HEK293 (cell line): ENCODE measurements at regions not wholly inside any gene's neighbourhood (a gene's known extent, or its start where the extent isn't known, plus 50 kb on each side); places are given as distances from the start of the nearest gene placed in this dataset.

Experiments used
- CTCF ChIA-PET: fragments of 350-600 bp; formaldehyde crosslinking; extraction: SDS; loops from one replicate; lab custom pipeline; 2021; ENCODE audit warnings: antibody characterized with exemption; lab: Yijun Ruan, JAX
- POLR2A ChIA-PET: fragments of 300-600 bp; formaldehyde crosslinking; extraction: SDS; loops from one replicate; lab custom pipeline; 2020; ENCODE audit warnings: antibody characterized with exemption, inconsistent platforms; lab: Yijun Ruan, JAX
- H3K27ac ChIP-seq: fragments of 200-500 bp; sonication (Bioruptor generic); 2 replicates; pipeline ENCODE4 v1.5.1; 2014; ENCODE audit warnings: low read depth, low read length, control low read depth, inconsistent platforms; ENCODE audit errors: extremely low read depth
- H3K36me3 ChIP-seq, 2 experiments: fragments of 200-500 bp in 1 of 2; sonication (Bioruptor generic) in 1 of 2; 1 replicate in 1 of 2; 2 replicates in 1 of 2; pipeline ENCODE4 v1.5.1; 2014 to 2017; ENCODE audit warnings: inconsistent platforms in 2 of 2, low read length in 2 of 2; ENCODE audit not compliant: control insufficient read depth in 2 of 2, insufficient read depth in 1 of 2
- H3K4me1 ChIP-seq: fragments of 200-500 bp; sonication (Bioruptor generic); 2 replicates; pipeline ENCODE4 v1.5.1; 2014; ENCODE audit warnings: mild to moderate bottlenecking, low read length, inconsistent platforms; ENCODE audit not compliant: control insufficient read depth, insufficient read depth
- H3K4me3 ChIP-seq: 2 replicates; pipeline ENCODE4 v1.5.1; 2011; ENCODE audit warnings: low read depth, mild to moderate bottlenecking, control low read depth, low read length, moderate library complexity
- H3K9me3 ChIP-seq: fragments of 200-500 bp; sonication (Bioruptor generic); 2 replicates; pipeline ENCODE4 v1.5.1; 2014; ENCODE audit warnings: low read depth, low read length, inconsistent platforms; ENCODE audit not compliant: control insufficient read depth, insufficient read depth
- BCL6B ChIP-seq: fragments of 450-650 bp; formaldehyde crosslinking; IDR thresholded peaks from 2 replicates; pipeline ENCODE4 v1.5.1; 2017; ENCODE audit warnings: missing biosample characterization, missing genetic modification characterization
- CTCF ChIP-seq: fragments of 450-650 bp; formaldehyde crosslinking; IDR thresholded peaks from 2 replicates; pipeline ENCODE4 v1.5.1; 2016; ENCODE audit warnings: missing biosample characterization, missing genetic modification characterization
- EGR2 ChIP-seq: fragments of 450-650 bp; formaldehyde crosslinking; IDR thresholded peaks from 2 replicates; pipeline ENCODE4 v1.5.1; 2016; ENCODE audit warnings: low read depth, missing biosample characterization, missing genetic modification characterization
- MYNN ChIP-seq: fragments of 450-650 bp; formaldehyde crosslinking; IDR thresholded peaks from 2 replicates; pipeline ENCODE4 v1.5.1; 2016; ENCODE audit warnings: missing biosample characterization, missing genetic modification characterization, borderline replicate concordance
- ZFP3 ChIP-seq: fragments of 450-650 bp; formaldehyde crosslinking; IDR thresholded peaks from 2 replicates; pipeline ENCODE4 v1.5.1; 2016; ENCODE audit warnings: low read depth, missing biosample characterization, missing genetic modification characterization
- ZNF16 ChIP-seq: fragments of 450-650 bp; formaldehyde crosslinking; IDR thresholded peaks from 2 replicates; pipeline ENCODE4 v1.5.1; 2016; ENCODE audit warnings: low read depth, missing biosample characterization, missing genetic modification characterization
- ZNF23 ChIP-seq: fragments of 450-650 bp; formaldehyde crosslinking; IDR thresholded peaks from 2 replicates; pipeline ENCODE4 v1.5.1; 2016; ENCODE audit warnings: missing biosample characterization, missing genetic modification characterization, borderline replicate concordance
- ZNF248 ChIP-seq: fragments of 450-650 bp; formaldehyde crosslinking; IDR thresholded peaks from 2 replicates; pipeline ENCODE4 v1.5.1; 2017; ENCODE audit warnings: missing biosample characterization, missing genetic modification characterization
- ZNF404 ChIP-seq: fragments of 450-650 bp; formaldehyde crosslinking; IDR thresholded peaks from 2 replicates; pipeline ENCODE4 v1.5.1; 2017; ENCODE audit warnings: missing biosample characterization, missing genetic modification characterization
- ZNF513 ChIP-seq: fragments of 450-650 bp; IDR thresholded peaks from 2 replicates; pipeline ENCODE4 v1.5.1; 2018; ENCODE audit warnings: missing biosample characterization, missing genetic modification characterization
- ZNF529 ChIP-seq: fragments of 450-650 bp; formaldehyde crosslinking; IDR thresholded peaks from 2 replicates; pipeline ENCODE4 v1.5.1; 2017; ENCODE audit warnings: missing genetic modification characterization, missing biosample characterization; ENCODE audit not compliant: insufficient replicate concordance
- ZNF639 ChIP-seq: fragments of 450-650 bp; formaldehyde crosslinking; IDR thresholded peaks from 2 replicates; pipeline ENCODE4 v1.5.1; 2016; ENCODE audit warnings: missing biosample characterization, missing genetic modification characterization
- ZNF654 ChIP-seq: fragments of 450-650 bp; formaldehyde crosslinking; IDR thresholded peaks from 2 replicates; pipeline ENCODE4 v1.5.1; 2016; ENCODE audit warnings: low read depth, missing biosample characterization, missing genetic modification characterization
- ZNF677 ChIP-seq: fragments of 450-650 bp; IDR thresholded peaks from 2 replicates; pipeline ENCODE4 v1.5.0; 2018; ENCODE audit warnings: missing biosample characterization, mild to moderate bottlenecking, missing genetic modification characterization, moderate library complexity

- no peaks in the 10 kb centered on the region for H3K4me1 ChIP-seq
- no peaks in the 10 kb centered on the region for H3K36me3 ChIP-seq
- H3K9me3 ChIP-seq: no peaks in the 10 kb centered on the region
- H3K4me3 ChIP-seq: no peak overlapping the region
- ChIA-PET POLR2A (no interaction called here), CTCF (interaction anchor here (0.6 to 4.7 kb wide), 16 partner anchors 8 to 851 kb away, joined by 3 to 42 read pairs (median 4); no protein-coding TSS in a partner anchor)
- TF ChIP-seq CTCF (tag by site-specific recombination) (peak; percentile 43; the same call in 1 of the 2 replicates), ZNF404 (no peak), ZNF677 (tag by site-specific recombination) (no peak), MYNN (no peak), EGR2 (tag by site-specific recombination) (no peak), ZNF248 (no peak), ZNF654 (peak; percentile 84), ZNF16 (tag by site-specific recombination) (no peak), ZNF23 (tag by site-specific recombination) (no peak)
- H3K27ac ChIP-seq: no peak overlapping the region
Measured at GRCh38 chr2:237154082-237154638, 68.5 kb downstream of the COPS8 start.

- Histone ChIP-seq H3K4me3 (no peak overlapping the region), H3K27ac (no peak overlapping the region), H3K4me1 (no peaks in the 10 kb centered on the region), H3K9me3 (no peaks in the 10 kb centered on the region)
- TF ChIP-seq ZNF639 (tag by site-specific recombination) (no peak), ZNF529 (tag by site-specific recombination) (no peak), ZNF513 (no peak), BCL6B (tag by site-specific recombination) (no peak), ZFP3 (no peak)
- TF ChIP-seq, all 188 proteins: peak for 0
- H3K36me3 ChIP-seq: no peaks in the 10 kb centered on the region
- ChIA-PET CTCF (interaction anchor here (0.5 to 4.7 kb wide), 16 partner anchors 8 to 852 kb away, joined by 3 to 42 read pairs (median 6); no protein-coding TSS in a partner anchor), POLR2A (no interaction called here)
Measured at GRCh38 chr2:237154884-237155851, 69.5 kb downstream of the COPS8 start.
